Stimulated activated CD4-positive, alpha-beta T cell treated with anti-CD3 and anti-CD28 coated beads, TNF-alpha, amount 100 ng/mL, for 4 hours (primary cell): ENCODE measurements at regions not wholly inside any gene's neighbourhood (a gene's known extent, or its start where the extent isn't known, plus 50 kb on each side); places are given as distances from the start of the nearest gene placed in this dataset.

Experiments
- DNase-seq, 3 experiments: peaks; one replicate each; pipeline ENCODE4 v3.0.0-alpha.2; 2020; ENCODE audit warnings: low read depth in 3 of 3

GRCh38 chr19:30634996-30635975 is 263.1 kb downstream of the ZNF536 start:
- no peak for DNase-seq

GRCh38 chr19:30634131-30634830 is 262.1 kb downstream of the ZNF536 start:
- DNase-seq, result no peak

- DNase-seq, result no peak
Measured at GRCh38 chr19:30631033-30631370, 258.8 kb downstream of the ZNF536 start.

- no peak for DNase-seq
Measured at GRCh38 chr19:30630289-30631032, 258.3 kb downstream of the ZNF536 start.

DNA sequence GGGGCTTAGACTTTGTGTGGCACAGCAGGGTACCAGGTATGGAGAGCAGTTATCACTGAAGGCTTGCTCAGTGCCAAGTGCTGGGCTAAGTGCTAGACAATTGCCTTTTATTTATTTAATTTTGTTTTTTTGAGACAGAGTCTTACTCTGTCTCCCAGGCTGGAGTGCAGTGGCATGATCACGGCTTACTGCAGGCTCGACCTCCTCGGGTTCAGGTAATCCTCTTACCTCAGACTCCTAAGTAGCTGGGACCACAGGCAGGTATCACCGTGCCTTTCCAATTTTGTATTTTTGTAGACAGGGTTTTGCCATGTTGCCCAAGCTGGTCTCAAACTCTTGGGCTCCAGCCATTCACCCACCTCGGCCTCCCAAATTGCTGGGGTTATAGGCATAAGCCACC is 256.9 kb downstream of the ZNF536 start:
- no peak for DNase-seq

DNA sequence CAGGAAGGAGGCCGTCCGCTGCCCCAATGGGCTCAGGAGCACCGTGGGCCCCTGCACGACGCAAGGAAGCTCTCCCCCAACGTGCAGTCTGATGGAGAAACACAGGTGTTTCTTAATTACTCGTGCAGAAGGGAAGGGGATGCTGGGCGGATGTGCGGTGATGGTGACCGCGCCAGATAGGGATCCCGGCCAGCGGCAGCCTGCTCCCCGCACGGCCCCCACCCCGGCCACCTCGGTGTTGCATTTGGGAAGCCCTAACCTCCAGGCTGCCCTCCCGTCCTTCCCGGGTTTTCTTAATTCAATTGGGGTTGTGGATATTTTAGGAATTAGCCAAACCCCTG is 254.4 kb downstream of the ZNF536 start:
- no peak for DNase-seq

GRCh38 chr19:30625947-30626625 is 253.9 kb downstream of the ZNF536 start:
- DNase-seq, result no peak

GRCh38 chr19:30622276-30622675 is 250.1 kb downstream of the ZNF536 start:
- DNase-seq, result no peak

GRCh38 chr19:30621326-30621920 is 249.2 kb downstream of the ZNF536 start:
- DNase-seq, result no peak

- no peak for DNase-seq
Measured at GRCh38 chr19:30620354-30620753, 248.2 kb downstream of the ZNF536 start.

DNA sequence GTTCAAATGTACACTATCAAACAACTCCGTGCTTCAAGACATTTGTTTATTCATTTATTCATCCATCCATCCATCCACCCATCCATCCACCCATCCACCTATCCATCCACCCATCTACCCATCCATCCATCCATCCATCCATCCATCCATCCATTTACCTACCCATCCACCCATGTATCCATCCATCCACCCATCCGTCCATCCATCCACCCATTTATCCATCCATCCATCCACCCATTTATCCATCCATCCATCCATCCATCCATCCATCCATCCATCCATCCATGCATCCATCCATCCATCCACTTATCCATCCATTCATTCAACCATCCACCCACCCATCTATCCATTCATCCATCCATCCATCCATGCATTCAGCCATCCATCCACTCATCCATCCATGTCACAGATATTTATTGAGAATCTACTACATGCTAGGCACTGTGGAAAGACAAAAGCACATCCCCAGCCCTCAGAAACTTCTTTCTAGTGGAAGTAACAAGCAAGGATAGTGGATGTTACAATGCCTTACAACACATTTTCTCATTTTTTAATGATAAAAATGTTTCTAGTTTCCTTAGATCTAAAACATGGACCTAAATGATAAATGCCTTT is 237.6 kb downstream of the ZNF536 start:
- no peak for DNase-seq

DNA sequence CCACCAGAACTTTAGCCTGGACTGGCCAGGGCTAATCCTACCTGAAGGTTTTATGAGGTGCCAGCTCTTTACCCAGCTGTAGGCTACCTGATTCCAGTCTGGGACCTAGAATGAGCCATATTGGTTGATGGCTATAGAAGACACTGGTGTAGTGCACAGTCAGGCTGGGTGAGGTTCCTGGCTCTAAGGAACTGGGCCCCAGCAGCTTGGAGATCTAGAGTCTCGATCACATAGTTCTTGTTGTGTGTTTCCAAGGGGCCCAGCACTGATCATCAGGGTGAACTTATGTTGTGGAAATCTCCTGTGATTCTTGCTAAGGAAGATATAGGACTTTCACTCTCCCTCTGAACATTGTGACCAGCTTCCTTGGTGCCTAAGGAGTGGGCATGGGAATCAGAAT is 236.3 kb downstream of the ZNF536 start:
- no peak for DNase-seq
